GM19467 (cell line): ENCODE measurements at regions not wholly inside any gene's neighbourhood (a gene's known extent, or its start where the extent isn't known, plus 50 kb on each side); places are given as distances from the start of the nearest gene placed in this dataset.
A peak's percentile ranks its signal among the peaks of the same experiment; 100 is the strongest.
"Not testable (repeated sequence)": the region's sequence is repeated elsewhere in the genome, so short reads cannot be mapped to it uniquely, and the experiment has no call there.

ENCODE experiments used
- ATAC-seq: cut with Tn5 transposase; IDR thresholded peaks from one replicate; pipeline ENCODE4 v1.9.1; 2021; ENCODE audit warnings: mild to moderate bottlenecking, moderate library complexity; ENCODE audit not compliant: unreplicated experiment

DNA sequence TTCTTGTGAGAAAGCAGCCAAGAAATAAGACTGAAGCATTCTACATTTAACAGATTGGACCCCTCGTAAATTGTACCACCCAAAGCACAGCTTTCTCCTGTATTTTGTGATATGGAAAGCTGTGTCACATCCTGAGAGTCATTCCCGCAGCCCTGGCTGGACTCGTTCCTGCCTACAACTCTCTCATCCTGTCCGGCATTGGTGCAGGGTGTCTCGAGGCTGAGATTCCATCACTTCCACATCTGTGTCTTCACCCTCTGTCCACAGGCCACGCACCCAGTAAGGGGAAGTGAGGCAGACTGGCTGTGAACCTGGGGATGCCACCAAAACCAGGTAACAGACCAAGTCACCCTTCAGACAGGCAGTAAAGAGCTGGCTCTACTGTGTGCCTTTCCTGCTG lies 146.2 kb upstream of the KLF6 start:
- ATAC-seq = no peak

DNA sequence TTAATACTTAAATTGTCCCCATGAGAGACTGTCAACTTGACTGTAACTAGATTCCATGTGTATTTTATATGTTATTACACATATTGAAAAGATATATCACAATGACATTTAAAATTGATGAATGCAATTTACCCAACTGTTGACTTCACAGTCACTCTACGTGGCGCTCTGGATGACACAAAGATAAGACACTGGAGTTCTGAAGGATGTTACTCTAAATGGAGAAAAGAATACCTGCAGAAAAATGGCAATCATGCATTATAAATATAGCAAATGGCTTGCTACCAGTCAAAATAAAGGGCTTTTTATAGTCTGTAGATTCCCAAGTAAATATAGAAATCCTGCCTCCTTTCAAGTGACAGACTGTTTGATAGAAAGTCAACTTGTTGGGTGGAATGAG lies 143.6 kb upstream of the KLF6 start:
- ATAC-seq = no peak

DNA sequence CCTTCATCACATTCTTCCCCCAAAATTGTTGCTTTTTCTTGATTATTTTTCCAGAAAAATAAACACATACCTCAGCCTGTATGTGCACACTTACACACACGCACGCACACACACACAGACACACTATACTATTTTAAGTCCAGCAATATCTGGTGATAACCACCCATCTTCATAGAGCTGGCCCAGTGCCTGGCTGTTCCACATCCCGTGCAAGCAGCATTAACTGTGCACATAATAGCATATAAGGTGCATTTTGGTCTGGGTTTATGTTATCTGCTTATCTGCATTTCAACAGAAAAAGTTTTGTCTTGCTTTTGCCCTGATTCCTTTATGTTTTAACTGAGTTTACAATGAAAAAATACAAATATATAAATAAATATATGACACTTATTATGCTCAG lies 143.1 kb upstream of the KLF6 start:
- ATAC-seq = no peak

DNA sequence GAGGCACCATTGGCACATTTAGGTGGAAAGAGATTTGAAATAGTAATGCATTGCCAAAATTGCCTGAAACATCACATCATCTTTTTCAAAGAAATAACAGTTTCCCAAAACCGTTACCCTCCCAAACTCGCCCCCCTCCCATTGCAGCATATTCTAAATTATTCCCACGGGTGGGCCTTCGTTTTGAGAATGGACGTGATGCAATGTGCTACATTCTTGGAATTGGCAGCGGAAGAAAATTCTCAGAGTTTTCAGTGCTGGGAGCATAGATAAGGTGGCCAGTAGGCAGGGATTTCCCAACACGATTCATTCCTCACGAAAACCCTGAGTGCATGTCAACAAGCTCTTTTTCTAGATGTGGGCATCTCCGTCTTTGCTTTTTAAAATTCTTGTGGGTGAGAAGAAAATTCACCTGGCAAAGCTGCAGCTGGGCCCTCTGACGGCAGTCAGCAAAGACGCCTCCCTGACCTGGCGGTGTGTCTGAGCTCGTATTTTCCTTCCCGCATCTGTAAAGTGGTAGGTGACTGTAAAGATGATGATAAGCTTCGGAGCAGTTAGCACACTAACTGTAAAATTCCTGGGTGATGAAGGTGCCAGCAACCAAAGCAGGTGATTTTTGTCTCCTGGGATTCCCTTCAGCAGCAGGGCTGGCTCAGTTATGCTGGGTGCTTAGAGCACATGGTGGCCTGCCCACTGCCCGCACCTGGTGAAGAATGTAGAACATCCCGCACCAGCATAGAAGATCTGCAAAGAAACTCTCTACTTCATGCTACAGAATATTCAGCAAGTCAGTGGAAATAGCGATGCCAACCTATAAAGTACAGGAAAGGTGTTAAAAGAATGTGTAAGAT lies 141.9 kb upstream of the KLF6 start:
- no peak for ATAC-seq

DNA sequence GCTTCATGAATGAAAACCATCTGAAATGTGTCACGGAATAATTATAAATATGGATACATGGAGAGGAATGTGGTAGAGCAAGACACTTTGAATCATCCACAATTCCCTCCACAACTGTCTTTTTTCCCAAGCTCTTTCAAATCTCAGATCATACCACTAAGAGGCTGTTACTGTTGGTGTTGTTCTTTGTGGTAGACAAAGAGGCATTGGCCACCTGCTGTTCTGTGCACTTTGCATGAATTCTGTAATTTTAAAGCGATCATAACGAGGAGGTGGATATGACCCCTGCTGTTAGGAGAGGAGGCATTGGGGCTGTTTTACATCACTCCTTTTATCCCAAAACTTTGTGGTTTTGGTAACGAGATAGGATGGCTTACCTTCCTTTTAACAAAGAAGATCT lies 141.2 kb upstream of the KLF6 start:
- no peak for ATAC-seq

DNA sequence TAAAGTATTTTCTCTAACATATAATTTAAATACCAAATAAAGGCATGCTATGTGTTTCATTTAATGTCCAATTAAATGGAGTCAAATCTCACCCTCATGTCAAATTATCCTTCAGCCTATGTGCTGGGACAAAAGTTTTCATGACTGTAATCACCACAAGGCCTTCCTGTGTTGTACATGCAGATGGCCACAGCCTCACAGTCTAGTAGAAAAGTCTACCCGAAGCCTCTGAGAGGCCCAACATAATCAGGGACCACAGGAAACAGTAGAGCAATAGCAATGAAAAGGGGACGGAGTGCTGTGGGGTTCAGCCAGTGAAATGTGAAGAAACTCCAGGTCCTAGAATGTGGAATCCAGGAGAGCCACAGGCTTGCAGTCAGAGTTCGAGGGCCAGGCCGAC lies 140.2 kb upstream of the KLF6 start:
- ATAC-seq = no peak

DNA sequence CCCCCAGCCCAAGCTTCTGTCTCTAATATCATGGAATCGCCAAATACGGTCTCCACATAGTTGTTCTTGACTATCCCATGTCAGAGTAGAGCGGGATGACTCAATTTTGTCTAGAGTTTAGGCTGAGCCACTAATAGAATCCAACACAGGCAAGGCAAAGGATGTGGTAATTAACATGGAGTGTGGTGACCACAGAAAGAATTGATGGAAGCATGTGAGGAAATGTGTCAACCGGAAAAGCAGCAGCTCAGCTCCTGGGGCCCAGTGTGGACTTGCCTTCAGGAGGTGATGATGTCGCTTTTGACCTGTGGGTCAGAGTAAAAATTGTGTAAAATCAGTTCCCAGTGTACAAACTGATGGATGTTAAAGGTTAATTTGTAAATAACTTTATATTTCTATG lies 139.3 kb upstream of the KLF6 start:
- no peak for ATAC-seq

DNA sequence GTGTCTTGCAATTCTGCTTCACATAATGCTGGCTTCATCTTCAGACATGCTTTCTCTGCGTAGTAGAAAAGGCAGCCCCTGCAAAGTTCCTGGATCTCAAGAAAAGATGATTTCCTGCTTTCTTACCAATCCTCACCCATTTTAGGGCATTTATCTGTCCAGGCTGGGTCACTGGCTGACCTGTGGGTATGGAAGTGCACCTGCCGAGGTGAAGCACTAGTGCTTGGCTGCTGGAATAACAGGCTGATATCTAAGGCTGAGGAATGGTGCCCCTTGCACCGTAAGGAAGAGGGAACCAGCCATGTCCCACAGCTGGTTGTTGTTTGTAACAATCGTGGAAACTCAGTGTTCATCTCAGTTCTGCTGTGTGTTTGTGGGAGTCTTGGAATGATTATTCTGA lies 138.0 kb upstream of the KLF6 start:
- ATAC-seq = no peak

DNA sequence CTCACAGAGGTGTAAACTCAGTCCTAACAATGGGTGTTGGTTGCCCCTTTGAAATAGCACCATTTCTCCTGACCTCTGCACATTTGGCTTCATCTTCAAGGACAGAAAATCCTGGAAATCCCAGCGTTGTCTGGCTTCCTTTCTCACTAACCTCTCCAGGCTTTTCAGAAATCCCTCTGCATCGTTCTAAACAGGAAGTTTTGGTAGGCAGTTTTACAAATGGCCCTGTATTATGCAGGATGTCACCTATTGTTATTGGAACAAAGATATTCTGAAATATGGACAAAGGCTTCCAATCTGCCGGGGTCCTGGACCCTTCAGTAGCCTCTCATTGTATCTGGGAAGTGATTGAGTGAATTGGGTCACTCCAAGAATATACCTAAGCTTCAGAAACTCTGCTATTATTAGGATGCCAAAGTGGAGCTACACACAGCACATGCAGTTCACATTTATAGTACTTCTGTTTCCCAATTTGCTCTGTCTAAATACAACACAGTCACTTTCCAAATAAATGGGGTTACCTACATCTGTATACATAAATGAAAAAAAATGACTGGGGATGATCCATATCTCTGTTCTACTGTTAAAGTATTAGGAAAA lies 134.8 kb upstream of the KLF6 start:
- ATAC-seq = no peak

DNA sequence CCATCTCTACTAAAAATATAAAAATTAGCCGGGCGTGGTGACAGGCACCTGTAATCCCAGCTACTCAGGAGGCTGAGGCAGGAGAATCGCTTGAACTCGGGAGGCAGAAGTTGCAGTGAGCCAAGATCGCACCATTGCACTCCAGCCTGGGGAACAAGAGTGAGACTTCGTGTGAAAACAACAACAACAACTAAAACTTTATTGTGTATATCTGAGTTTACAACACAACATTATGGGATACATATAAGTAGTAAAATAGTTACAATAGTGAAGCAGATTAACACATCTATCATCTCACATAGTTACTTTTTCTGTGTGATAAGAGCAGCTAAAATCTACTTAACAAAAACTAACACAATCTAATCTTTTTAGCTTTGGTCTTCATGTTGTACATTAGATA lies 132.4 kb upstream of the KLF6 start:
- not testable (repeated sequence) for ATAC-seq

DNA sequence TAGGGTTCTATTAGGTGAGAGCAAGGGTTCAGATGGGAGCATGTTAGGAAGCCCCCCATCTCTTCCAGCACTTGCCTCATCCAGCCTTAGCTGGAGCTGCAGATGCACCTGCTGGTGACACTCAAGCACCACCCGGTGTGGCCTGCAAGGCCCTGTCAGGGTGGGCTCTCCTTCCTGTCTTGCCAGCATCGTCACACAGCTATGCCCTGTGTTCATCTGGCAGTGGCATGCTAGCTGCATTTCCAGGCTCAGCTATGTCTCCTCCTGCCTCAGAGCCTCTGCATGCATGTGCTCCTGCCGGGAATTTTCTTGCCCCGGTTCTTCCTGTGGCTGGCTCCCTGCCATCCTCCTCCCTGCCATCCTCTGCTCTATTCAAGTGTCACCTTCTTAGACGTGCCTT lies 129.7 kb upstream of the KLF6 start:
- ATAC-seq = no peak

DNA sequence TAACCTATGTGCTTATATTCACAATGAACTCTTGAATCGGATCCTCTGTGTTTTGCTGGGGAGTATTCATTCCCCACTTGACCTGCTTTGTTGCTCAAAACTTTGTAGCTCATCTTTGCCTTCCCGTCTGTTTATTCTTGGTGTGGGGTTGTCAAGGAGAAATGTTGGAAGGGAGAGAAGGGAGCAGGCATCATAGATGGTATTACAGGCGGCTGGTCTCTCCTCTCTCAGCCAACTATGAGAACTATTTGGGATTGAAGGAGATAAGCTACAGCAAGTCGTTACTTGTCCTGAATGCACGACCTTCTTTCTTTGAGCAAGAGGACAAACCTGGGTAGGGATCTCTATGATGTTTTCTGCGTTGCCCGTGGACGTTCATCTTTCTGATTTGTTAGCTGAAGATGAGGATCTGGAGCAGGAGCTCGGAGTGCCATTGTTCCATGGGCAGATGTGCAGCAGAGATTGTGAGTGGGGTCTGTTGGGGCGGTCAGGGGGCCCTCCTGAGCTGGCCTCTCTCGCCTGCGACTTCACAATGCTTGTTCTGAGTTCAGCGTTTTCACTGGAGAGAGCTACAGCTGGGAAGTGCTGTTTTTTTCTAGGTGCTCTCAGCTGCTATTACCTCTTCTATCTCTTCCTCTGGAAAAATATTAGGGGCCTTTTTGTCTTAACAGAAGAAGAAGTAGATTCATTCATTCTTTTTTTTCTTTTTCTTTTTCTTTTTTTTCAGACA lies 126.9 kb upstream of the KLF6 start:
- ATAC-seq = no peak

DNA sequence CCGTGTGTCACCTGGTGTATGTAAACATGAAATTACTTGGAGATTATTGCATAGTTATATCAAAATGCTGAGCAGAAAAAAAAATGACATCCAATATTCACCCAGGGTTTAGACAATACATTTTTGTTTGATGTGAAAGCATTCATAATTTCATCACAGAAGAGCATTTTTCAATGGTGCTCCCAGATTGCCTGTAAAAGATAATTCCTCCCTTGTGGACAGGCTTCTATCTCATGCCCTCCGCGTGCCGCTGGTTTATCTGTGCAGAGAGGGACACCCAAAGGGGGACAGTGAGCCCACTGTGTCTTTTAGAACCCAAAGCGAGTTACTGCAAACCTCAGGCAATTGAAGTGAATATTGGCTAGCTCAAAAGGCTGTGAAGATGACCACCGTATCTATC lies 126.2 kb upstream of the KLF6 start:
- no peak for ATAC-seq

DNA sequence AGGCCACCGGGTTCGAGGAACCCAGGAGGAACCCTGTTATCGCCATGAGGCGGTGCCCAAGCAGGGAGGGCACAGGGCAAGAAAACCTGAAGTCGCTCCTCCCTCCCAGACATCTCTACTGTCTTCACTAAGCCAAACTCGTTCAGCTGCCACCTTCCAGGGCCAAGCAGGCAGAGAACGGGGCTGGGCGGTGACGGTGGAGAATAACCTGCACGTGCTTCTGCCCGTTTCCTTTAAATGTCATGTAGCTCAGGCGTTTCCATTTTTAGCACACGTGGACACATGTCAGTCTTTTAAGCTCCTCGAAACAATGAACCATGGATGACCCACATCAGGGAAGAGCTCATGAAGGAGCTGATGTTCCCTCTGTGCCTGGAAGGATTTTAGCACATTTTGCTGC lies 124.3 kb upstream of the KLF6 start:
- ATAC-seq = no peak

DNA sequence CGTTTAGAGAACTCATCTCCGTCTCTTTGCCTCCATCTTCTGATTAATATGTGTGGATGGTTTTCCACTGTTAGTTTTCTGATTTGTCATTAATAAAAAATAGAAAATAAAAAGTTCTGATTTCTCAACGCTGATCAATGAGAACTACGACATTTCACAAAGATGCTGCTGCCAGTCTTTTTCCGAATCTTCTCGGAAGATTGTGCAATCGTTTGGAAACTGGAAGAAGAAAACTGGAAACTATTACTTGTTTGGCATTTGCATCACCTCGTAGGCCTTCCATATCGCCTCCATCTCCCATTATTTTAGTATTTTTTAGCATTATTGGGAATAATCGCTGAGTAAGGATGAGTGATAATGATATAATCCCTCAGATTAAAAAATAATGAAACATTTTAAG lies 123.2 kb upstream of the KLF6 start:
- ATAC-seq = no peak

DNA sequence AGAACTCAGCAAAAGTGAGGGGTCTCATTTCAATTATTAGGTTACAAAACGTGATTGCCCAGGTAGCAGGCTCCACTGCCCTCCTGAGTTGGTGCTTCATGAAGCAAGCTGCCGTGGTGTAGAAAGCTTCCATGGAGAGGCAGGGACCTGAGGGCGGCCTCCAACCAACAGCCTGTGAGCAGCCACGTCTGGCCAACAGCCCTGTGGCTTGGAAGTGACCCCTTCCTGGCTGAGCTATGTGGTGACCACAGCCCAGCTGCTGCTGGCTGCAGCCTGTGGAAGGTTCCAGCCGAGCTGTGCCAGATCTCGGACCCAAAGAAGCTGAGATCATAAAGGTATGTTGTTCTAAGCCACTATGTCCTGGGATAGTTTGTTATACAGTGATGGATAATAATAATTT lies 122.5 kb upstream of the KLF6 start:
- ATAC-seq = no peak

DNA sequence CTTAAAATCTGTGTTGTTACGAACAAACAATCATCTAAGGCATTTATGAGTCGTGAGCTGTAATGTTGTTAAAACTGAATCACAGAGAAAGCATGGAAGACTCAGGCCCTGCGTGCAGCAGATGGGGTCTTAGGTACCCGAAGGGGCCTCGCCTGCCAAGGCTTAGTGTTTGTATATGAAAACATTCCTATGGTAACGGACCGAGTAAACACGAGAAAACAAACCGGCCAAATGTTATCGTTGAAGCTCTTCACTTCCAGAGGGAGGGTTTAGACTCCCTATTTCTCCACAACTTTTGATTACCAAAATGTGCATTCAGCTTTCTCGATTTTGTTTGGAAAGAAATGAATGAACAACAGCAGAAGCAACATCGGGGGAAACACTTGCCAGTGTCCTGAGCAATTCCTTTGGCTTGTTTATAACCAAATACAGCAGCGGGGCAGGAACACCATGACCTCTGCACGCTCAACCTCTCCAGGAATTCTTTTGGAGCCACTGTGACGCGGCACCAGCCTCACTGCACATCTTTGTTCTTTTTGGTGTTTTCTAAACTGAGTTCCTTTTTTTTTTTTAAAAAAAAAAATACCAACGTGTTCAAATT lies 121.6 kb upstream of the KLF6 start:
- ATAC-seq = no peak

DNA sequence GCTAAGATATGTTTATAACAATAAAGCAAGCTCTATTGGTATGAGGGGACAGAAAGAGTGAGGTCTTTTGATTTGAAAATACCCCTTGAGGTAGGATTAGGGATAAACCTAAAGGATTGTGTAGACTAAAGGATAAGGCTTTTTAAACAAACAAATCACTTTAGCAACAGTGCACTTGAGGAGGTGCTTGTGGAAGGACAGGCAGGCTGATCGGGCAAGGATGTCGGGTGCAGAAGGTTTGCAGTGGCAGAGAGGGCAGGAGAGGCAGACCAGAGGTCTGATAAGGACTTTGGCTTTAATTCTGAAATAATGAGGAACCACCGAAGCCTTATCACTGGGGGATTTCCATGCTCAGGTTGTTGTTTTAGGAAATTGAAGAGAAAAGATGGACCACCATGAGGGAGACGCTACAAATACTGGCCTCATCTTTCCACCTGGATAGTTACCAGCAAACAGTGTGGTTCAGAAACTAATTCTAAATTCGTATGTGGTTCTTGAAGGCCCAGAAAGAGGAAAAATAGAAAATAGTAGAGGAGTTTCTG lies 119.5 kb upstream of the KLF6 start:
- no peak for ATAC-seq

DNA sequence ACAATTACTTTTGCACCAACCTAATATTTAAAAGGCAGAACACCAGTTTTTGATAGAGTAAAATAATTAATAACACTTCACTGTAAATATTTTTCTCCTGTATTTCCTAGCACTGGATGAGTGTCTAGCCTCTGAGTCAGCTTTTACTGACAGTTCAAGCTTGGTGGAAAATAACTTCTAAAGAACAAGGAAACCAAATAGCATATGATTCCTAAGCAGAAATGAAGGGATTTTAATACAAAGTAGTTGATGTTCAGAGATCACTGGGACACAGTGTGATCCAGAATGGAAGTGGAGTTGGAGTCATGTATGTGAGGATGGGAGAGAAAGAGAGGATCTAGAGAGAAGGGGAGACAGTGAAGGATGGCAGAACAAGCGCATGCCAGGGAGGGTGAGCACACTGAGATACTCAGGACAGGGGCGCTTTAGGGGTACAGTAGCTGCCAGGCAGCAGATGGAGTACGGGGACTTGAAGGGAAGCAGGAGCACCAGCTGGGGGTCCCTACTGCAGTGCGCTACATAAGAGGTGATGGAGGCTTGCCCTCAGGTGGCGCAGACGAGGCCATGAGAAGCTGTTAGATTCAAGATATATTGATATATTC lies 117.9 kb upstream of the KLF6 start:
- ATAC-seq = peak; percentile 23

DNA sequence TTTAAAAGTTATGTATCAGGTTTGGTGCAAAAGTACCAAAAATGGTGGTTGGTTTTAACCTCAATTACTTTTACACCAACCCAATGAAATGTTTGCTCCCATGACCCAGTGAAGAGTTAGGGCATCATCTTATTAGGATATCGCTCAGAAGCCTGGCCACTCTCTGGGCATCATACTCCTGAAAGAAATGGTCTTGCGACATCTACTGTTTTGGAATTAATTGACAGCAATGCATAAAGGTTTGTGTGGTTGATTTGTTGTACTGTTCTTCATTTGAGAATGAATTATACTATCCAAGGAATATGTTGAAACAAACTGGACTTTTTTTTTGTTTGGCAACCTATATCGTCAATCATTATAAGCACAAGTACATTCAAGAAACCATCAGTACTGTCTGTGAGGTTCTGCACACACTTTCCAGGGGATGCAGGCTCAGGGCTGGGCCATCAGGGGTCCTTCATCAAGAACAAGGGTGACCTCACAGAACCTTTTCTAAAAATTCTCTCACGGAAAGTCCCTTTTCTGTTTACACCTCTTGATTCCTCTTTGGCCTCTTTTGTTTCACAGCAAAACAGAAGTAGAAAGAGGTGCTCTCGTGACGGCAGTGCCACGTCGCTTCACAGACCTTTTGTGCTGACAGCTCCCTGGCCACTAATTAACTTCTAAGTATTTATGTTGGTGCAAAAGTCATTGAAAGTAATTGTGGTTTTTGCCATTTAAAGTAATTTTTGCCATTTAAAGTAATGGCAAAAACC lies 117.2 kb upstream of the KLF6 start:
- peak; percentile 95 for ATAC-seq
